ENCODE measurements at regions not wholly inside any gene's neighbourhood (a gene's known extent, or its start where the extent isn't known, plus 50 kb on each side); places are given as distances from the start of the nearest gene placed in this dataset.
A peak's percentile ranks its signal among the peaks of the same experiment; 100 is the strongest.

DNA sequence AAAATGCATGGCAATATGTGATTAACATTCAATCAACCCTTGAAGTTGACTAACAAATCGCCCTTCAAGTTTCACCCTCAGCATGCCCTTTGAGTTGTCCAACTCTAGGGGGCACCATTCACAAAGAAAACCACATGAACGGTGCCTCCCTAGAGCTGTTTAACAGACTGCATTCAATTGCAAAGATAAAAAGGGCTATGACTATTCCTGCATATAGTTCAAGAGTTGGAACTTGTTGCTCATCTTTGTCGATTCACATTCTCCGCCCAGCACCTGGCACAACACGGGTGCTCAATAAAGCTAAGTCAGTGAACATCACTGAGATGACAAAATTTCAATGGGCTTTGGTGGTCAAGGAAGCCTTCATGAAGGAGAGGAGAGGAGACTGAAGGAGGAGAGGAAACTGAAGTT is 69.6 kb upstream of the SLC30A5 start:
- H3K27me3 Mint-ChIP-seq (ENCODE audit: low read depth in 2 of 2), result peaks cover 16 to 25% of the 10 kb centered on the region in 2 donors
- WGBS (ENCODE audit: insufficient coverage), result 61% methylated on average over 5 of the region's 5 CpGs
- Histone ChIP-seq H3K27me3 (ENCODE audit: control insufficient read depth, insufficient read depth, low read length) (no peaks in the 10 kb centered on the region), H3K36me3 (ENCODE audit: control insufficient read depth, insufficient read depth, low read length) (no peaks in the 10 kb centered on the region), H3K4me1 (ENCODE audit: control insufficient read depth, insufficient read depth, low read length) (no peaks in the 10 kb centered on the region), H3K4me3 (ENCODE audit: low read length) (no peak overlapping the region), H3K27ac (ENCODE audit: low read length) (no peak overlapping the region), H3K9me3 (ENCODE audit: control insufficient read depth, insufficient read depth, low read length) (no peaks in the 10 kb centered on the region)
- ATAC-seq, result peak in 2 of 3 donors; percentile 42 to 46
- peak in 1 of 2 donors; percentile 53 for DNase-seq
- TF ChIP-seq, protein P1, sequence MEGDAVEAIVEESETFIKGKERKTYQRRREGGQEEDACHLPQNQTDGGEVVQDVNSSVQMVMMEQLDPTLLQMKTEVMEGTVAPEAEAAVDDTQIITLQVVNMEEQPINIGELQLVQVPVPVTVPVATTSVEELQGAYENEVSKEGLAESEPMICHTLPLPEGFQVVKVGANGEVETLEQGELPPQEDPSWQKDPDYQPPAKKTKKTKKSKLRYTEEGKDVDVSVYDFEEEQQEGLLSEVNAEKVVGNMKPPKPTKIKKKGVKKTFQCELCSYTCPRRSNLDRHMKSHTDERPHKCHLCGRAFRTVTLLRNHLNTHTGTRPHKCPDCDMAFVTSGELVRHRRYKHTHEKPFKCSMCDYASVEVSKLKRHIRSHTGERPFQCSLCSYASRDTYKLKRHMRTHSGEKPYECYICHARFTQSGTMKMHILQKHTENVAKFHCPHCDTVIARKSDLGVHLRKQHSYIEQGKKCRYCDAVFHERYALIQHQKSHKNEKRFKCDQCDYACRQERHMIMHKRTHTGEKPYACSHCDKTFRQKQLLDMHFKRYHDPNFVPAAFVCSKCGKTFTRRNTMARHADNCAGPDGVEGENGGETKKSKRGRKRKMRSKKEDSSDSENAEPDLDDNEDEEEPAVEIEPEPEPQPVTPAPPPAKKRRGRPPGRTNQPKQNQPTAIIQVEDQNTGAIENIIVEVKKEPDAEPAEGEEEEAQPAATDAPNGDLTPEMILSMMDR (IDR thresholded peaks at IDR 0.05), result peak; percentile 28
- intact Hi-C loops (cut with micrococcal nuclease), result no loop called here
- H3K4me3 Mint-ChIP-seq, result no peak overlapping the region
- no peaks in the 10 kb centered on the region for H3K4me1 Mint-ChIP-seq
- H3K36me3 Mint-ChIP-seq, result no peaks in the 10 kb centered on the region
- no peaks in the 10 kb centered on the region for H3K9me3 Mint-ChIP-seq
- H3K27ac Mint-ChIP-seq, result no peak overlapping the region

- TF ChIP-seq, protein P1 (IDR thresholded peaks at IDR 0.05), result no peak
- H3K27ac Mint-ChIP-seq, result no peak overlapping the region
- no peaks in the 10 kb centered on the region for H3K9me3 ChIP-seq (ENCODE audit: control insufficient read depth, insufficient read depth, low read length)
- DNase-seq (no peak), ATAC-seq (no peak)
- H3K4me3 Mint-ChIP-seq, result no peak overlapping the region
- intact Hi-C loops (cut with micrococcal nuclease), result no loop called here
- H3K9me3 Mint-ChIP-seq, result no peaks in the 10 kb centered on the region
- no peaks in the 10 kb centered on the region for H3K27me3 ChIP-seq (ENCODE audit: control insufficient read depth, insufficient read depth, low read length)
- H3K36me3 ChIP-seq (ENCODE audit: control insufficient read depth, insufficient read depth, low read length), result no peaks in the 10 kb centered on the region
- H3K27ac ChIP-seq (ENCODE audit: low read length), result no peak overlapping the region
- H3K4me3 ChIP-seq (ENCODE audit: low read length), result no peak overlapping the region
- H3K27me3 Mint-ChIP-seq (ENCODE audit: low read depth in 2 of 2), result peaks cover 18 to 39% of the 10 kb centered on the region in 2 donors
- WGBS (ENCODE audit: insufficient coverage), result no CpG with 5 or more reads among the region's 1 CpG
- H3K36me3 Mint-ChIP-seq, result no peaks in the 10 kb centered on the region
- H3K4me1 Mint-ChIP-seq, result no peaks in the 10 kb centered on the region
- no peaks in the 10 kb centered on the region for H3K4me1 ChIP-seq (ENCODE audit: control insufficient read depth, insufficient read depth, low read length)
Observed at GRCh38 chr5:69029292-69029691, 64.5 kb upstream of the SLC30A5 start.

GRCh38 chr5:69030358-69031062 is 63.3 kb upstream of the SLC30A5 start:
- H3K4me1 Mint-ChIP-seq, result no peaks in the 10 kb centered on the region
- Histone ChIP-seq H3K9me3 (ENCODE audit: control insufficient read depth, insufficient read depth, low read length) (no peaks in the 10 kb centered on the region), H3K27ac (ENCODE audit: low read length) (no peak overlapping the region), H3K4me1 (ENCODE audit: control insufficient read depth, insufficient read depth, low read length) (no peaks in the 10 kb centered on the region), H3K4me3 (ENCODE audit: low read length) (no peak overlapping the region), H3K27me3 (ENCODE audit: control insufficient read depth, insufficient read depth, low read length) (no peaks in the 10 kb centered on the region), H3K36me3 (ENCODE audit: control insufficient read depth, insufficient read depth, low read length) (no peaks in the 10 kb centered on the region)
- H3K9me3 Mint-ChIP-seq, result no peaks in the 10 kb centered on the region
- ATAC-seq (no peak), DNase-seq (no peak)
- TF ChIP-seq, protein P1 (IDR thresholded peaks at IDR 0.05), result no peak
- intact Hi-C loops (cut with micrococcal nuclease), result no loop called here
- H3K27me3 Mint-ChIP-seq (ENCODE audit: low read depth in 2 of 2), result peaks cover 16 to 39% of the 10 kb centered on the region in 2 donors
- no peak overlapping the region for H3K4me3 Mint-ChIP-seq
- no peaks in the 10 kb centered on the region for H3K36me3 Mint-ChIP-seq
- 87% methylated on average over 3 of the region's 5 CpGs for WGBS (ENCODE audit: insufficient coverage)
- no peak overlapping the region for H3K27ac Mint-ChIP-seq

GRCh38 chr5:69032009-69032408 is 61.8 kb upstream of the SLC30A5 start:
- no peak overlapping the region for H3K4me3 ChIP-seq (ENCODE audit: low read length)
- WGBS (ENCODE audit: insufficient coverage), result 89% methylated on average over 3 of the region's 3 CpGs
- Mint-ChIP-seq H3K4me3 (no peak overlapping the region), H3K27ac (no peak overlapping the region), H3K4me1 (no peaks in the 10 kb centered on the region), H3K27me3 (ENCODE audit: low read depth in 2 of 2) (peaks cover 14 to 37% of the 10 kb centered on the region in 2 donors), H3K36me3 (no peaks in the 10 kb centered on the region), H3K9me3 (no peaks in the 10 kb centered on the region)
- H3K27me3 ChIP-seq (ENCODE audit: control insufficient read depth, insufficient read depth, low read length), result no peaks in the 10 kb centered on the region
- no peak for ATAC-seq
- intact Hi-C loops (cut with micrococcal nuclease), result no loop called here
- H3K9me3 ChIP-seq (ENCODE audit: control insufficient read depth, insufficient read depth, low read length), result no peaks in the 10 kb centered on the region
- TF ChIP-seq, protein P1 (IDR thresholded peaks at IDR 0.05), result no peak
- no peak overlapping the region for H3K27ac ChIP-seq (ENCODE audit: low read length)
- no peaks in the 10 kb centered on the region for H3K36me3 ChIP-seq (ENCODE audit: control insufficient read depth, insufficient read depth, low read length)
- H3K4me1 ChIP-seq (ENCODE audit: control insufficient read depth, insufficient read depth, low read length), result no peaks in the 10 kb centered on the region
- DNase-seq, result no peak
